ENCODE measurements at regions not wholly inside any gene's neighbourhood (a gene's known extent, or its start where the extent isn't known, plus 50 kb on each side); places are given as distances from the start of the nearest gene placed in this dataset.

DNA sequence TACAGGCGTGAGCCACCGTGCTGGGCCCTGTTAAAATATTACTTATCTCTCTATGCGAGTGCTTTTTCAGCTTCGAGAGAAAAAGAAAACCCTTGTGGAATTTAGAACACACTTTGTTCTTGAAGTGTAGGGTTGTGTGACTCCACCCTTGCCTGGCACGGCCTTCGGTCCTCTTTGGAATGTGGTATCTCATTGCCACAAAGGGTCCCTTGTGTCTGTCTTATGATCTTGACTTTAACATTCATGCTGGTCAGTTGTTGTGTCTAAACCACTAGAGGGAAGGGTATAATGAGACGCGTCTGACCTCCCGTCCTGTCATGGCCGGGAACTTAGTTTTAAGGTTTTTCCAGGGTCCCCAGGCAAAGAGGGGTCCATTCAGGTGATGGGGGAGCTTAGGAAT, 246.4 kb downstream of the VAPA start:
- intact Hi-C loops (cut with micrococcal nuclease; ENCODE audit: unreplicated experiment) = no loop called here
- H3K9me2 ChIP-seq (ENCODE audit: insufficient read depth) = no peaks in the 10 kb centered on the region
- no peaks in the 10 kb centered on the region for H3K4me1 ChIP-seq (replicated peaks; ENCODE audit: insufficient read depth)
- H4K20me1 ChIP-seq (ENCODE audit: insufficient read depth) = no peaks in the 10 kb centered on the region
- H2AFZ ChIP-seq = no peak overlapping the region
- no peaks in the 10 kb centered on the region for H3K36me3 ChIP-seq (ENCODE audit: low read depth)
- no peaks in the 10 kb centered on the region for H3K27me3 ChIP-seq (ENCODE audit: insufficient read depth, low read depth)
- POLR2A ChIA-PET (ENCODE audit: unreplicated experiment) = no interaction called here
- 0 out of 2 replicates have a peak, but pooled peaks cover 6% of the 10 kb centered on the region for H3K9me3 ChIP-seq (ENCODE audit: insufficient read depth, low read depth)
- CTCF ChIA-PET = no interaction called here
- no peak overlapping the region for H3K4me2 ChIP-seq
- no TSS peak for BruUV-seq (replicated peaks)
- H3F3A ChIP-seq (ENCODE audit: insufficient read depth, low read depth) = no peaks in the 10 kb centered on the region
- H3K27ac ChIP-seq = no peak overlapping the region
- H3K79me2 ChIP-seq (ENCODE audit: low read depth) = no peaks in the 10 kb centered on the region
- TF ChIP-seq EZH2 (IDR thresholded peaks at IDR 0.05; ENCODE audit: low read depth) = no peak
- TF ChIP-seq, protein P1, sequence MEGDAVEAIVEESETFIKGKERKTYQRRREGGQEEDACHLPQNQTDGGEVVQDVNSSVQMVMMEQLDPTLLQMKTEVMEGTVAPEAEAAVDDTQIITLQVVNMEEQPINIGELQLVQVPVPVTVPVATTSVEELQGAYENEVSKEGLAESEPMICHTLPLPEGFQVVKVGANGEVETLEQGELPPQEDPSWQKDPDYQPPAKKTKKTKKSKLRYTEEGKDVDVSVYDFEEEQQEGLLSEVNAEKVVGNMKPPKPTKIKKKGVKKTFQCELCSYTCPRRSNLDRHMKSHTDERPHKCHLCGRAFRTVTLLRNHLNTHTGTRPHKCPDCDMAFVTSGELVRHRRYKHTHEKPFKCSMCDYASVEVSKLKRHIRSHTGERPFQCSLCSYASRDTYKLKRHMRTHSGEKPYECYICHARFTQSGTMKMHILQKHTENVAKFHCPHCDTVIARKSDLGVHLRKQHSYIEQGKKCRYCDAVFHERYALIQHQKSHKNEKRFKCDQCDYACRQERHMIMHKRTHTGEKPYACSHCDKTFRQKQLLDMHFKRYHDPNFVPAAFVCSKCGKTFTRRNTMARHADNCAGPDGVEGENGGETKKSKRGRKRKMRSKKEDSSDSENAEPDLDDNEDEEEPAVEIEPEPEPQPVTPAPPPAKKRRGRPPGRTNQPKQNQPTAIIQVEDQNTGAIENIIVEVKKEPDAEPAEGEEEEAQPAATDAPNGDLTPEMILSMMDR (conservative IDR thresholded peaks at IDR 0.05) = no peak
- H3K4me3 ChIP-seq = no peak overlapping the region
- DNase-seq = no peak

DNA sequence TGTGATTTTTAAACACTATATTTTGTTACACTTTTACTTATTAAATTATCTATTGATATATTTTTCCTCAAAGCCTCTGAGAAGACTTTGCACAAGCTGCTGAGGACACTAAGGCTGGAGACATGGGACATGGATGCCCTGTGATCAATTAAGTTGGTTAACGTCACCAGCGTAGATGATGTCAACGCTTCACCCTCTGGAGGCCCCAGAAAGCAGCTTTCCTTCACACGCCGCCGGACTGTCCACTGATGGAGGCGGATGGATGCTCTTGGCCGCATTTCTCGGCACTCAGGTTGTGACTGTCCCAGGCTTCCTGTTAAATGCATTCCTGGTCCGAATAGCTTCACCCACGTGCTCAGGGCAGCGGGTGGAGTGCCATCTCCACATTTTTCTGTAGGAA, 247.5 kb downstream of the VAPA start:
- no peak overlapping the region for H3K4me3 ChIP-seq
- no TSS peak for BruUV-seq (replicated peaks)
- intact Hi-C loops (cut with micrococcal nuclease; ENCODE audit: unreplicated experiment) = no loop called here
- no peak for DNase-seq
- H3F3A ChIP-seq (ENCODE audit: insufficient read depth, low read depth) = no peaks in the 10 kb centered on the region
- 0 out of 2 replicates have a peak, but pooled peaks cover 2% of the 10 kb centered on the region for H3K9me3 ChIP-seq (ENCODE audit: insufficient read depth, low read depth)
- no peak overlapping the region for H3K27ac ChIP-seq
- TF ChIP-seq EZH2 (IDR thresholded peaks at IDR 0.05; ENCODE audit: low read depth) = no peak
- TF ChIP-seq, protein P1 (conservative IDR thresholded peaks at IDR 0.05) = no peak
- H3K4me2 ChIP-seq = no peak overlapping the region
- H3K36me3 ChIP-seq (ENCODE audit: low read depth) = no peaks in the 10 kb centered on the region
- no peak overlapping the region for H2AFZ ChIP-seq
- H3K79me2 ChIP-seq (ENCODE audit: low read depth) = no peaks in the 10 kb centered on the region
- no peaks in the 10 kb centered on the region for H3K4me1 ChIP-seq (replicated peaks; ENCODE audit: insufficient read depth)
- CTCF ChIA-PET = no interaction called here
- no peaks in the 10 kb centered on the region for H4K20me1 ChIP-seq (ENCODE audit: insufficient read depth)
- POLR2A ChIA-PET (ENCODE audit: unreplicated experiment) = no interaction called here
- H3K27me3 ChIP-seq (ENCODE audit: insufficient read depth, low read depth) = no peaks in the 10 kb centered on the region
- no peaks in the 10 kb centered on the region for H3K9me2 ChIP-seq (ENCODE audit: insufficient read depth)

DNA sequence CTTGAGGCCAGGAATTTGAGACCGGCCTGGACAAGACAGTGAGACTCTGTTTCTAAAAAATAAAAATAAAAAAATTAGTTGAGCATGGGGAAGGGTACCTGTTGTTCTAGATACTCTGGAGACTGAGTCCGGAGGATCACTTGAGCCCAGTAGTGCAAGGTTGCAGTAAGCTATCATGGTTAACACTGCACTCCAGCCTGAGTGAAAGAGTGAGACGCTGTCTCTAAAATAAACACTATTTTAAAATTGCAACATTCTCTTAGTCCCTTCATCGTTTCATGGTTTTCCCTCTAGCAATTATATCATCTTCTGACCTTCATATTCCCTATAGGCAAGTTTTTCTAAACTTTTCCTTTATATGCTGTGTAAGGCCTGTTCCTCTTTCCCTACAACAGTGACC, 248.5 kb downstream of the VAPA start:
- intact Hi-C loops (cut with micrococcal nuclease; ENCODE audit: unreplicated experiment) = no loop called here
- no peaks in the 10 kb centered on the region for H3K9me3 ChIP-seq (ENCODE audit: insufficient read depth, low read depth)
- no peaks in the 10 kb centered on the region for H3K79me2 ChIP-seq (ENCODE audit: low read depth)
- H3K9me2 ChIP-seq (ENCODE audit: insufficient read depth) = no peaks in the 10 kb centered on the region
- H3K27ac ChIP-seq = no peak overlapping the region
- no peaks in the 10 kb centered on the region for H3K27me3 ChIP-seq (ENCODE audit: insufficient read depth, low read depth)
- CTCF ChIA-PET = no interaction called here
- no peaks in the 10 kb centered on the region for H3K4me1 ChIP-seq (replicated peaks; ENCODE audit: insufficient read depth)
- H3K4me3 ChIP-seq = no peak overlapping the region
- H2AFZ ChIP-seq = no peak overlapping the region
- no peaks in the 10 kb centered on the region for H3F3A ChIP-seq (ENCODE audit: insufficient read depth, low read depth)
- TF ChIP-seq, protein P1 (conservative IDR thresholded peaks at IDR 0.05) = no peak
- TF ChIP-seq EZH2 (IDR thresholded peaks at IDR 0.05; ENCODE audit: low read depth) = no peak
- H3K36me3 ChIP-seq (ENCODE audit: low read depth) = no peaks in the 10 kb centered on the region
- no peak for DNase-seq
- no TSS peak for BruUV-seq (replicated peaks)
- no peak overlapping the region for H3K4me2 ChIP-seq
- no peaks in the 10 kb centered on the region for H4K20me1 ChIP-seq (ENCODE audit: insufficient read depth)
- POLR2A ChIA-PET (ENCODE audit: unreplicated experiment) = no interaction called here
